GM03348 (cell line): ENCODE measurements at regions not wholly inside any gene's neighbourhood (a gene's known extent, or its start where the extent isn't known, plus 50 kb on each side); places are given as distances from the start of the nearest gene placed in this dataset.

Experiments used
- DNase-seq: peaks from one replicate; pipeline ENCODE4 v3.0.0; 2012; ENCODE audit warnings: low spot score

DNA sequence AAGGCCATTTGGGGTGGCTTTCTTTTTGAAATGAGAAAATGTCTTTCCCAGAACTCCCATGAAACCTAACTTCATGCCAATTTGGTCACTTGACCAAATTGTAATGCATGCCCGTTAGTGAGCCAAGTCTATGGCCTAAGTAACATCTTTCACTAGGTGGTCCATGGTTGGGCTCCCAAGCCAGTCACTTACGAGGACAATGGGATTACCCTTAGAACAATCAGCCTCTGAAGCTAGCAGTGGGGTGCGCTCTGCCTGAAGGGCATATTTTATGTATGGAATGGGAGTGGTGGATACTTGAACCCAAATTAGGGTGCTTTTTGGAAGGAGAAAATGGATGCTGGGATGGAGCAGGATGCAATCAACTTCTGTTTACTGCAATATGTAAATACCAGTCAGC, 127.4 kb upstream of the GOLIM4 start:
- DNase-seq = no peak

DNA sequence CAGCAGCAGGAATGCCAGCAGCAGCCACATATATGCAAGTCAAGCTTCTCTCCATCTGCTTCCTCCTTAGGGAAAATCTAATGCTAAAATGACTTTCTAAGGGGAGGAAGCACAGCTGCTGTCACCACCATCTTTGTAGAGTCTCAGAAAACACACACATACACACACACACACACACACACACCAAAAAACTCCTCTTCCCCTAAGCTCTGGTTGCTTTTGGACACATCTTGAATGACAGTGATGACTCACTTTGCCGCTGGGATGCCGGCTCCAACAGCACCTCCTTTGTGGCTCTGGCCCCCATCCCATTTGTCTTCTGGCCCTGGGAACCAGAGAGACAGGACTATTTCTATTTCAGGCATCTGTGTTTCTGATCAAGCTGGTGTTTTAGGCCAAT, 124.8 kb upstream of the GOLIM4 start:
- DNase-seq = no peak

DNA sequence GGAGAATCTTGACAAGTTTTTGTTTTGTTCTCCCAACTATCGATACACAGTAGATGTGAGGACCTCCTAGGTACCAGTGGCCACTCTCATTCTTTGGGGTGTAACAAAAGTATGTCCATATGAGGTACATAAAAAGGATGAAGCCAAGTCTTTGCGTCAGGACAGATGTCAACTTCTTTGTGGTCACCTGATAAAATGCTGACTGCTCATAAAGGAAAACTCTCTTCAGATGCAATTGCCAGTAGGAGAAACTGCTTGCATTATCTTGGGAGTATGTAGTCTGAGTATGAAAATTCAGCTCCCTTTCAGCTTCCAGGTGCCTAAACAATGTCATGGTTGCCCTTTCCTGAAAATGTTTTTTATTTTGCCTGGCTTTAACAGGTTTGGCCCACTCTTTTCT, 123.8 kb upstream of the GOLIM4 start:
- DNase-seq = no peak

DNA sequence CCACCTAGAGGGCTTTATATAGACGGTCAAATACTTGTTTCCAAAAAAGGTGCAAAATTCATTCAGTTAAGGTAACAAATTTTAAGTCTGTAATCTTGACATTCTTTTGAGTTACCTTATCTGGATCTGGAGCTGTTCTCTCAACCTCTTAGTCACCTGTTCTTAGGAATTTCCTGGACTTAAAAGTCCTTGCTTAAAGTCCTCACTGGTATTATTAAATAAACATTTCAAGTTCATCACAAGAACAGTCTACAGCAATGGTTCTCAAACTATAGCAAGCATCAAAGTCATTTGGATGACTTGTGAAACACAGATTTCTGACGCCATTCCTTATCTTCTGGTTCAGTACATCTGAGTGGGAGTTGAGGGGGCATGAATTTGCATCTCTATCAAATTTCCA, 122.9 kb upstream of the GOLIM4 start:
- DNase-seq = no peak

DNA sequence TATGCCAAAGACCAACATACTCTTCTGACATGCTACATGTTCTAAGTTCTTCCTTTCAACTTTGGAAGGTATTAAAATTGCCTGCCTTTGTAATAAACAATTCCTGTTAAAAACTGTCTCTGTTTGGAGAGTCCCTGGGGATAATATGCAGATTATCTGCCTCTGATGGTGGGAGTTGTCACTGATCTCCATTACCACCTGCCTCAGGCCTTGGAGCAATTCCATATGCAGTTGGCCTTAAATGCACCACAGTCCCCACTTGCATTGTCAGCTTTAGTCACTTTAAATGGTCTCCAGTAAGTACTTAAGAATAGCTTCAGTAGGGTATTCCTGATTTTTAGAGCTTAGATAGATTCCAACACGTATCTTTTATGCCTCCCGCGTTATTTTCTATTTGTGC, 121.1 kb upstream of the GOLIM4 start:
- DNase-seq = no peak

DNA sequence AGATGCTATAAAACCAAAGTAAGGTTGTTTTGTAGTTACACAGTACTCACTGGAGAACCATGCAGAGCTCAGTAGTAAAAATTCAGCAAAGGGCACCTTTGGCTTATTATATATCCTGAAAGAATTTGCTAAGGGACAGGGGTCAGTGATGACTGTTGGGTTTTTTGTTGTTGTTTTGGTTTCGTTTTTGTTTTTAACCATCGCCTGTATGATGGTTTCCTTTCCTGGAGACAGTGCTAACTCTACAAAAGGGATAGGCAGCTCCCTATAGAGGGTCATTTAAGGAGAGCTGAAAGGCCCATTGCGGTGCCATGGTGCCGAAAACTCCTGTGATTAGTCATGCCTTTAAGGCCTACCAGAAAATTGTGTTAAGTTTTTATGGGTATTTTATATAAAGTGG, 118.2 kb upstream of the GOLIM4 start:
- no peak for DNase-seq

DNA sequence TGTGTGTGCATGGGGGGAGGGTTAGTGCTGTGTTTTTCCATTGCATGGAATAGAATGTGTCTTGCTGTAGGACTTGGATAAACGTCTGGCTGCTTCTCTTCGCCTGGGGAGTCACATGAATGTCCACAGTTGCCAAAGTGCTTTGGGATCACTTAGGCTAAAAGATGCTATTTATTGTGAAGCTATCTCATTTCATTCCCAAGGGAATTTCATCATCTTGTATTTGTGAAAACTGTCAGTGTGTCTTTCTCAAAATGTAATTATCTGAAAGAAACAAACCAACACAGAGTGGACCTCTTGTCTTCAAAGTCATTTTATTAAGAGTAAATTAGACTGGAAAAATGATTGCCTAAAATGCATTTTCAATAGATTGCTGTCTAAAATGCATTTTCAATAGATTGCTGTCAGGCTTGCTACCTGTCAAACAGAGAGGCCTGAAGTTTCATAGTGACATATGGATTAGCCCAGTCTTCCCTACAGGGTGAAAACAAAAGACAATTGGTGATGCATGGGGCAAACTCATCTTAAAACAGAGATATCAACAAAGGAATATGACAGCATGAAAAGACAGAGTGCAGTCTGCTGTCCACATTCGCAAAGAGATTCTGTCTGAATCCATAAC, 117.1 kb upstream of the GOLIM4 start:
- no peak for DNase-seq

DNA sequence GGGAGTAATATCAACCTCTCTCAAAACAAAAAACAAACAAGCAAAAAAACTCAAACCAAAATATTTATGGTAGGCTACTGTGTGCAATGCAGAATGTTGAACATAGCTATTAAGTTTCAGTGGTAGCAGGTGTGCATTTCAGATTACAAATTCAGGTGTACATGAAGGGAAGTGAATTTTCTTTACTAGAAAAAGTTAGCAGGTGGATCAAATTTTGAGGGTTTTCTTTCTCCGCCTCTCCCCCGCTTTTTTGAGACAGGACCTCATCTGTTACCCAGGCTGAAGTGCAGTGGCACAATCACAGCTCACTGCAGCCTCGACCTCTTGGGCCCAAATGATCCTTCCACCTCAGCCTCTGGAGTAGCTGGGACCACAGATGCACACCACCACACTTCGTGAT, 109.7 kb upstream of the GOLIM4 start:
- DNase-seq = no peak

DNA sequence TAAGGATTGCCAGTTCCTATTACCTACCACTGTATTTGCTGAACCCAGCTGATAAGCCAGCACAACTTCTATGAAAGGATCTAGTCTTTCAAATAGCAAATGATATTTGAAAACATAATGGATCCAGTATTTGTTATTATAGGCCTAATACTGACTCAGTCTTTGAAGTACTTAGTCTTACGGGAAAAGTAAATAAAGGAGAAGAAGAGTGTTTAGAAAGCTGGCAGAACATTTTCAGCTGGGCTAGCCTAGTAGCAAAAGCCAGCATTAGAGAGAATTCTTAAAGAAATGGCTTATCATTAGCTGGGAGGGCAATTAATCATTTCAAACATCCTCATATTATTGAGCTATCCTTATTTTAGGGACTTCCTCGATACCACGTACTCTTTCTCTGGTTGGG, 101.4 kb upstream of the GOLIM4 start:
- no peak for DNase-seq

DNA sequence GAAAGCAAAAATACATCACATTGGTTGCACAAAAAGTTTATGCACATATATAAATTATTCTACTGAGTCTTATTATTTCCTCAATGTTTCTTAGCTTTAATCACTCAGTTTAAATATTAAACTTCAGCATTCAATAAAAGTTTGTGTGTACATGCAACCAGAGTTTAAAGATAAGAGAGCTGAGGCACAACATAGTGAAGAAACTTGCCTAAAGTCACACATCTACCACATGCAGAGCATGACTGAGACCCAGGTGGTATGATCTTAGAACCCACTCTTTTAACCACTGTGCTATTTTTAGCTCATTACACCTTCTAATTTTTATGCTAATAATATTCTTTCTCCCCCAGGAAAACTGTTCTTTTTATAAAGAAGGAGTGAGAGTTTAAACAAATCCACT, 96.1 kb upstream of the GOLIM4 start:
- no peak for DNase-seq

DNA sequence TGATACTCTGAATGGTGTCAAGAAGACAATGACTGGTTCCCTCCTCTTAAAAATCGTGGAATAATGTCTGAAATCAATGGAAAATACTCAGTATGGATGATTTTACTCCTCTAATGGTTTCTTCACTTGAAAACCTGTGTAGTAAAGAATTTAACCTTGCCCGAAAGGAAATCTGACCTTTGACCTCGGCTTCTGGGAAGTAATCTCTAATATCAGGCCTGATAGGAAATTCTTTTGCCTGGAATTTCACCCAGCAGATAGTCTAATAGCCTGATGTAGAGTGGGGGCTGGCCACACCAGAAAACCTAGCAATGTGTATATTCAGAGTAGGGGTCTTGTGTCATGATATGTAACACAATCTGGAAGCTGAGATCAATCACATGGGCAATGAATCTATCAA, 91.5 kb upstream of the GOLIM4 start:
- DNase-seq = no peak

DNA sequence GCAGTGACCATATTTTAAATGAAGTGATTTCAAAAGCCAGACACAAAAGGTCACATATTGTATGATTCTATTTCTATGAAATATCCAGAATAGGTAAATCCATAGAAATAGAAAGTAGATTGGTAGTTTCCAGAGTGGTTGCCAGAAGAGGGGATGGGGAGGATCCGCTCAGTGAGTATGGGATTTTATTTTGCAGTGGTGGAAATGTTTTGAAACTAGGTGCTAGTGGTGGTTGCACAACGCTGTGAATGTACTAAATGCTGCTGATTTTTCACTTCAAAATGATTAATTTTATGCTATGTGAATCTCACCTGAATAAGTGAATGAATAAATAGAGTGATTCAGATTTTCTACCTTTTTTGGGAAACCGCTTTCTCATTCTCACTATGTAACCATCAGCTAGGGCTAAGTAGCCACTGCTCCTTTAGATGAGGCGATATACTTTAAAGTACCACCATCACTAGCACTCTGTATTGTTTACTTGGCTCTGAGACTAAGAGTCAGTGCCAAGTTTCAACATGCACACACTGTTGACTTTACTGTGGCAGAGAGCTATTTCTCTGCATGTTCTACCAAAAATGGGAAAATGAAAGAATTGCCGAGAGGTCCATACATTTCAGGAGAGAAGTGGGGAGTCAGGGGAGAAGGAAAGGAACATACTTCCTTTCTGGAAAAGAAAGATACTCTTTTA, 90.7 kb upstream of the GOLIM4 start:
- no peak for DNase-seq

DNA sequence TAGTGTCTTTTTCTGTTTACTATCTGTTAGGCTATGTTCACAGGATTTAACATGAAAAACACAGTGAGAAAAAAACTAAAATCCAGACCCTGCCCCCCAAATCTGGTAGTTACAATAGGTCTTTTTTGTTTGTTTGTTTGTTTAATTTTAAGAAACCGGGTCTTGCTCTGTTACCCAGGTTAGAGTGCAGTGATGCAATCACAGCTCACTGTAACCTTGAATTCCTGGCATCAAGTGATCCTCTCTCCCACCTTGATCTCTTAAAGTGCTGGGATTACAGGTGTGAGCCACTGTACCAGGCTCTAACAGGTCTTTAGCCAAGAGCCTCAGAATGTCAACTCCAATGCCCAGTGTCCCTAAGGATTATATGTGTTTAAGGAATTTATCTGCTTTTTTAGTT, 88.0 kb upstream of the GOLIM4 start:
- no peak for DNase-seq

DNA sequence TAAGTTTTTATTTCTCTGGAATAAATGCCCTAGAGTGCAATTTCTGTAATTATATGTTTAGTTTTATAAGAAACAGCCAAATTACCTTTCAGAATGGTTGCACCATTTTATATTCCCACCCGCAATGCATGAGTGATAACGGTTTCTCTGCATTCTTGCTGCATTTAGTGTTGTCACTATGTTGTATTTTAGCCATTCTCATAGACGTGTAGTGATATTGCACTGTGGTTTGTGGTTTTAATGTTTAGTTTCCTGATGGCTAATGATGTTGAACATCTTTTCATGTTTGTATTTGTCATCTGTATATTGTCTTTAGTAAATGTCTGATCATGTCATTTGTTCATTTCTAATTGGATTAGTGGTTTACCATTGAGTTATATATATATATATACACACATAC, 73.0 kb upstream of the GOLIM4 start:
- DNase-seq = no peak

DNA sequence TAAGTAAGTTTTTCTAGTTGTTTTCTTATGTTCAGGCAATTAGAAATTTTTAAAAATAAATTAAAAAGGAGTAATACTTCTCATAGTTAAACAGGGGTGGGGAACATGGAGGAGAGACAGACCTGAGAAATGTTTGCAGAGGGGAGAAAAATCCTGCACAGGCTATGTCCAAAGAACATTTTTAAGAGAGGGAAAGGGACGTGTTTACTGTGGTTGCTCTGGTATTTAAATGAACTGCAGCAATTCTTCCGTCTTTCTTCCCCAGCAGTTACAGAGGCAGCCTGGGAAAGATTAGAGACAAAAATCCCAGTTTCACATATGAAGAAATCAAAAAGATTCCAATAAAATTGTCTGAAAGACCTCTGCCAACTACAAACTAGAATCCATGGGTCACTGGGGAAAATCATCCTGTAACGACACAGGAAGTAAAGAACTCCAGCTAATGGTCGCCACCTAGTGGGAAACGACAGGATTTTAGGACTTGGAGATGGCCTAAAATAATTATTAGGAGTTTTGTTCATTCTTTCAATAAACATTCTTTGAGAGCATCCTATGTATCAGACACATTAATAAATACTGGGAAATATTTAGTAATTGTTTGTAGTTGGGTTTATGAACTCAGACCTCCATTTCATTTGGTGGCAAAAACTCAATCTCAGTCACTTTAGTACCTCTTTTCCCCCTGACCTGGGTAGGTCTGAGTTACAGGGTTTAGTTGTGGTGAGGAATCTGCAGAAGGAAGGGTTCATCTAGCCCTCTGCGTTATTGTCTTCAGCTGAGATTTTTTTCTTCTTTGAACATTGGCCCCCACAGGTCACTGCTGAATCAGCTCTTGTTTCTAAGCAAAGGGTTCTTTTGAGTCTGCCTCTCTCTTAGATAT, 69.9 kb upstream of the GOLIM4 start:
- DNase-seq = peak; percentile 77

DNA sequence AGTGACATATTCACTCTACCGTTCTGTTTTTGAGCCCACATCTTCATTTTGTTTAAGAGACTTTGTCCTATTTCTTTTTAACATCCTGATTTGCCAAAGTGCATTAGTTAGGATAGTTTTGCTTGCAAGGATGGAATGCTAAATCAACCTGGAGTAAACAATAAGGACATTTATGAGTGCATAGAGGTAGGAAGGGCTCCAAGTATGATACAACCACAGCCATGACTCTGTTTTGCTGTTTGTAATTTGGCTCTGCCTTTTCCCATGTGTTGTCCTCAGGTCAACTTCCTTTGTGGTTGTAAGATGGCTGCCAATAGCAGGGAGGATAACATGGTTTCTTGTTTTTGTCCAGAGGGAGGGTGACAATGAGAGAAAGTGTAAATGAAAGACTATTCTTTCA, 66.4 kb upstream of the GOLIM4 start:
- DNase-seq = peak; percentile 43

DNA sequence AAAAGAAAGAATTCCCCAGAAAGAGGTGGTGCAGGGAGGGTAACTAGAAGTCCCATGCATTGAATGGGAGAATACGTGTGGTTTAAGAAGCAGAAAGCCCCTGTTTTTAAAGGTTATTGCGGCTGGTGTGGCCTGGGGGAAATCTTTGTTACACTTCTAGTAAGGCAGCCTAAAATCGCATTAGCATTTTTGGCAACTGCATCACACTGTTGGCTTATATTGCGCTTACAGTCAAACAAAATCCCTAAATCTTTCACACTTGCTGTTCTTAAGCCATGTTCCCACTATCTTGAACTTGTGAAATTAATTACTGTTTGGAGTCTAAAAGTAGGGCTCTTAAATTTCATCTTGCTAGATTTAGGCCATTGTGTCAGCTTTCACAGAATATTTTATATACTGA, 66.0 kb upstream of the GOLIM4 start:
- no peak for DNase-seq

DNA sequence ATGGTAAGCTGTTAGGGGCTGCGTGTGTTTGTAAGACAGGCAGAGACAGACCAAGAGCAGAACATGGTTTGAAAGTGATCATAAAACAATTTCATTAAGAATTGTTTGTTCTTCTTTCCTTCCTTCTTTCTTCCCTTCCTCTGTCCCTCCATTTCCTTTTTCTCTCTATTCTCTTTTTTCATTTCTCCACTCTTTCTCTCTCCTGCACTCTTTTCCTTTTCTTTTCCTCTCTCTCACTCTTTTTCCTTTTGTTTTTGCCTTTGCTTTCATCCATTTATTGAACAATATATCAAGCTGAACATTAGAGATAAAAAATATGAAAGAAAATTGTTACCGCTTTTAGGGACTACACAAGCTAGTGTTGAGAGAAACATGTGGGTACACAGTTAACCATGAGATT, 62.2 kb upstream of the GOLIM4 start:
- no peak for DNase-seq

DNA sequence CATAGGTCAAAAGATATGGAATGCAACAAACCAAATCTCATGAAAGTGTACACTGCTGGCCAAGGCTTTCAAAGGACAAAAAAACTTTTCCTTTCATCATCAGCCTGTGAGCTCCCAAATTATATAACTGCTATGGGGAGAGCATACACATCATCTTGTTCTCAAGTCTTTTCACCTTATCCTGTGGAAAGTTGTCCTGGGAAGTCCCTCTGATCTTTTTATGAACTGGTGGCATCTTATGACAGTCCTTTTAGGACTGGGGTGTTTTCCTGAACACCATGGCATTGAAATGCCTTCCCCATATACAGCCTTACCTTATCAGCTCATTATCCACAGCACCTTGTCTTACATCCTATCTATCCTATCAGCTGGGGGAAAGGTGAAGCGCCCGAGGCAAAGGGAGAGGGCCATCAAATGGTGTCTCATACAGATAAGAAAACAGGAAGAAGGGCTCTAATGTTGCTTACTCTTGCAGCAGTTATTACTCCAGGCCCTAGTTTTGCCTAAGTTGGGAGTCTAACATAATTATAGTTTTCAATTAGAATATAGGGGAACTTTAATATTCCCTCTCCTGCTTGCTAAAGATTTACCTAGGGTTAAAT, 61.5 kb upstream of the GOLIM4 start:
- DNase-seq = no peak

DNA sequence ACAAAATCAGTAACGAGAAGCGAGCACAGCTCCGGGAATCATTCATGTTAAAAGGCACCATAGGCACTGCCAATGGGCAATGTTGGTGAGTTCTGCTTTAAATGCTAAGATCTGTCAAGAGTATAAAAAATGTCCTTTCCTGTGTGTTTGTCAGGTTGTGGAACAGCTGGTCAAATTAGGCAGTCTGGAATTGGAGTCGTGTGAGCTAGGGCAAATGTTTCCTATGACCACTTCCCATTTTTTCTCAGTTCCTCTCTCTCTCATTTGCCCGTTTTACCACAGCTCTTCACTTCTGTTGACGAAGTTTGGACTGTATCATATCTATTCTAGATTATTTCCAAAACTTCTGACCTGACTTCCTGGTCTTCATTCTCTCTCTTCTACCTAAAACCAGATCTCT, 60.8 kb upstream of the GOLIM4 start:
- no peak for DNase-seq

DNA sequence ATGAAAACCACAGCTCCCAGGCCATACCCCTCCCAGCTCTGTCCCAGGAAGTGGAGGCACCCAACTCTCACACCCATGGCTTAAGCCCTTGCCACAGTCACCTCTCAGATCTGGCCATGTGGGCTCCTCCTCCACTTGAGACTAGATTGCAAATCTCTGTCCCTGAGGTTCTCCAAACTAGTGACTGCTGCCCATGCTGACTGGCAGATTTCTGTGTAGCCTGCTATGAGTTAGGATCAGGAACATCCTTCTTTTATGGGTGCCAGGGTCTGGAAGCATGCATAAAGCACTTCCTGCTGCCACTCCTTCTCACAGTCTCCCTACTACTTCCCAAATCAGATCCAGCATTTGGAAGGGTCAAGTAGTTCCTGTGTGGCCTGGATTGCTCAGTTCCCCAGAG, 59.6 kb upstream of the GOLIM4 start:
- no peak for DNase-seq

DNA sequence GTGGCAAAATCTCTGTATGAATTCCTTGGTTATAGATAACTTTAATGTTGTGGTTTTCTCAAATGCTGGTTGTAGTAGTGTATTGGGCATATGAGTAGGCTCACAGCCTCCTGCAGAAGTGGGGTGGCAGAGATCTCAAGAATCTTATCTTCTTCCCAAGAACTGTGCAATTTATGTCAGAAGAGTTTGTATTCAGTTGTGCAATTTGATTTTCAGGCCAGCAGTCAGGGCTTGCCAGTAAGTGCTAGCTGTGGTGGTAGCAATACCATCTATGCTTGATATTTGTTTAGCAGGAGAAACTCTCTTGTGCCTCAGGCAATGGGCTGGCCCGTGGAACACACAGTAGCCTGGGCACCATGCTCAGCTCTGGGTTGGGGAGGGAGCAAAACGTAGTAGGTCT, 58.4 kb upstream of the GOLIM4 start:
- DNase-seq = no peak

DNA sequence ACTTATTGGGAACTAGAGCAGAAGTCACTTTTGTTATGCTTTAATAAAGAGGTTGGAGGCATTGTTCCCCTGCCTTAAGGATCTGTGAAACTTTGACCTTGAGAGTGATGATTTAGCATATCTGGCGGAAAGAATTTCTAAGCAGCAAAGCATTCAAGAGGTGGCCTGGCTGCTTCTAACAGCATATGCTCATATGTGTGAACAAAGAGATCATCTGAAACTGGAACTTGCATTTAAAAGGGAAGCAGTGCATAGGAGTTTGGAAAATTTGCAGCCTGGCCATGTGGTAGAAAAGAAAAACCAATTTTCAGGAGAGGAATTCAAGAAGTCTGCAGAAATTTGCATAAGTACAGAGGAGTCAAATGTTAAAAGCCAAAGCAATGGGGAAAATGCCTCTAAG, 56.4 kb upstream of the GOLIM4 start:
- DNase-seq = no peak
